ENCODE measurements at regions not wholly inside any gene's neighbourhood (a gene's known extent, or its start where the extent isn't known, plus 50 kb on each side); places are given as distances from the start of the nearest gene placed in this dataset.

DNA sequence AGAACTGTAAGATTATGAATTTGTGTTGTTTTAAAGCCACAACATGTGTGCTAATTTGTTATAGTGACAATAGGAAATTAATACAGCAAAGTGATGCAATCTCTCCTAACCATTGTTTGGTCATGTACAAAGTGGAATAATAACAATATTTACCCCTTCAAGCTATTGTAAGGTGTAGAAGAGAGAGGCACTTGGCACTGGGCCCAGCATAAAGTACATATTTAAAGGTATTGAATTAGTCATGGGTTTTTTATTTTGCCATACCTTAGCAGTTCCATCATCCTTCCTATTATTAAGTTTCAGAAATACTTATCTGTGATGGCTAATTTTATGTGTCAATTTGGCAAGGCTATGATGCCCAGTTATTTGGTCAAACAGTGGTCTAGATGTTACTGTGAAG is 322.4 kb upstream of the TSHZ2 start:
- Histone ChIP-seq H3K9me3 (no peaks in the 10 kb centered on the region), H3K27me3 (no peaks in the 10 kb centered on the region), H3K36me3 (no peaks in the 10 kb centered on the region), H3K4me3 (no peak overlapping the region), H3K4me1 (no peaks in the 10 kb centered on the region), H3K27ac (no peak overlapping the region)
- TF ChIP-seq, protein P1, sequence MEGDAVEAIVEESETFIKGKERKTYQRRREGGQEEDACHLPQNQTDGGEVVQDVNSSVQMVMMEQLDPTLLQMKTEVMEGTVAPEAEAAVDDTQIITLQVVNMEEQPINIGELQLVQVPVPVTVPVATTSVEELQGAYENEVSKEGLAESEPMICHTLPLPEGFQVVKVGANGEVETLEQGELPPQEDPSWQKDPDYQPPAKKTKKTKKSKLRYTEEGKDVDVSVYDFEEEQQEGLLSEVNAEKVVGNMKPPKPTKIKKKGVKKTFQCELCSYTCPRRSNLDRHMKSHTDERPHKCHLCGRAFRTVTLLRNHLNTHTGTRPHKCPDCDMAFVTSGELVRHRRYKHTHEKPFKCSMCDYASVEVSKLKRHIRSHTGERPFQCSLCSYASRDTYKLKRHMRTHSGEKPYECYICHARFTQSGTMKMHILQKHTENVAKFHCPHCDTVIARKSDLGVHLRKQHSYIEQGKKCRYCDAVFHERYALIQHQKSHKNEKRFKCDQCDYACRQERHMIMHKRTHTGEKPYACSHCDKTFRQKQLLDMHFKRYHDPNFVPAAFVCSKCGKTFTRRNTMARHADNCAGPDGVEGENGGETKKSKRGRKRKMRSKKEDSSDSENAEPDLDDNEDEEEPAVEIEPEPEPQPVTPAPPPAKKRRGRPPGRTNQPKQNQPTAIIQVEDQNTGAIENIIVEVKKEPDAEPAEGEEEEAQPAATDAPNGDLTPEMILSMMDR (IDR thresholded peaks at IDR 0.05) = no peak
- DNase-seq (ENCODE audit: low spot score in 2 of 2) = no peak
- intact Hi-C loops (cut with DNase I) = no loop called here

DNA sequence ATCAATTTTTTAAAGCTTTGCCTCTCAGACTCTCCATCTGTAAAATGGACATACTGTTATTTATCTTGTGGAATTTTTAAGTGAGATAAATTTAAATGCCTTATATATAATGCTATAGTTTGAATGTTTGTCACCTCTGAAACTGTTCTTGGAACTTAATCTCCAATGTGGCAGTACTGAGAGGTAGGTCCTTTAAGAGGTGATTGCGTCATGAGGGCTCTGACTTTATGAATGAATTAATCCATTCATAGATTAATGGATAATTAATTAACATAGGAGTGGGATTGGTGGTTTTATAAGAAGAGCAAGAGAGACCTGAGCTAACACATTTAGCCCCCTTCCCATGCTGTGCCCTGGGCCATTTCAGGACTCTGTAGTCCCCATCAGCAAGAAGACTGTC is 326.3 kb upstream of the TSHZ2 start:
- no peaks in the 10 kb centered on the region for H3K9me3 ChIP-seq
- H3K36me3 ChIP-seq = no peaks in the 10 kb centered on the region
- H3K27ac ChIP-seq = no peak overlapping the region
- H3K4me1 ChIP-seq = no peaks in the 10 kb centered on the region
- intact Hi-C loops (cut with DNase I) = no loop called here
- TF ChIP-seq, protein P1 (IDR thresholded peaks at IDR 0.05) = no peak
- no peak overlapping the region for H3K4me3 ChIP-seq
- DNase-seq (ENCODE audit: low spot score in 2 of 2) = no peak
- no peaks in the 10 kb centered on the region for H3K27me3 ChIP-seq

DNA sequence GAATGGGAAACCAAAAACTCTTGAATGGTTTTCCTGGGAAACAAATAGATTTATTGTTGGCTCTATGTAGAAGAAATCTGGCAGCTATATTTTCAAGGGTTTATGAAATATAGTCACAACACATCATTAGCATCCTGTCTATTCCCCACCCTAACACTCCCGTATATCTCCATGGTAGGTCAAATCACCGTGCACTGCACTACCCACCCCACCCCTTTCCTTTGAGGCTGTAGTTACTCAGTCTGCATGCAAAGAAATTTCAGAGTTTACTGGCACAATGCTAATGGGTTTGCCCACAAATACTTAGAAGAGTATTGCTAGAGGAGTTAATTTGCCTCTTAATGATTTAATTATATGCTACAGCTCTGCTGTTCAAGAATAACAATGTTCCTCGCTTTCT is 329.1 kb upstream of the TSHZ2 start:
- Histone ChIP-seq H3K4me1 (no peaks in the 10 kb centered on the region), H3K4me3 (no peak overlapping the region), H3K27me3 (no peaks in the 10 kb centered on the region), H3K27ac (no peak overlapping the region), H3K36me3 (no peaks in the 10 kb centered on the region), H3K9me3 (no peaks in the 10 kb centered on the region)
- intact Hi-C loops (cut with DNase I) = no loop called here
- DNase-seq (ENCODE audit: low spot score in 2 of 2) = no peak
- TF ChIP-seq, protein P1 (IDR thresholded peaks at IDR 0.05) = no peak

DNA sequence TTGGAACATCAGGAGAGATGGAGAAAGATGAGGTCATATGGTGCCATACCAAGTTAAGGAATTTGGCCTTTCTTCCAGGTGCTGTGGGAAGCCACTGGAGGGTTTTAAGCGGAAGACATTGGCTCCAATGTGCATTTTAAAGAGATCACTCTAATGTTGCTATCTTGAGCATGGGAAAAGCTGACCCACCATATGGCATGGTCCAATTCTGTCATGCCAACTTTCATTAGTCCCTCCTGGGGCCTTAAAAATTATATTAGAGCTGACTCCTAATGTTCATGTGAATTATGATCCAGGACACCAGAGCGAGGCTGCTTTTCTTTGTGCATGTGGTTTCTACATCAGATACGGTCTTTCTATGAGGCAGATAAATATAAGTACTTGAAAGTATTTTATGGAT is 335.0 kb upstream of the TSHZ2 start:
- Histone ChIP-seq H3K4me1 (no peaks in the 10 kb centered on the region), H3K27ac (no peak overlapping the region), H3K27me3 (no peaks in the 10 kb centered on the region), H3K4me3 (no peak overlapping the region), H3K9me3 (no peaks in the 10 kb centered on the region), H3K36me3 (no peaks in the 10 kb centered on the region)
- intact Hi-C loops (cut with DNase I) = no loop called here
- TF ChIP-seq, protein P1 (IDR thresholded peaks at IDR 0.05) = no peak
- no peak for DNase-seq (ENCODE audit: low spot score in 2 of 2)

DNA sequence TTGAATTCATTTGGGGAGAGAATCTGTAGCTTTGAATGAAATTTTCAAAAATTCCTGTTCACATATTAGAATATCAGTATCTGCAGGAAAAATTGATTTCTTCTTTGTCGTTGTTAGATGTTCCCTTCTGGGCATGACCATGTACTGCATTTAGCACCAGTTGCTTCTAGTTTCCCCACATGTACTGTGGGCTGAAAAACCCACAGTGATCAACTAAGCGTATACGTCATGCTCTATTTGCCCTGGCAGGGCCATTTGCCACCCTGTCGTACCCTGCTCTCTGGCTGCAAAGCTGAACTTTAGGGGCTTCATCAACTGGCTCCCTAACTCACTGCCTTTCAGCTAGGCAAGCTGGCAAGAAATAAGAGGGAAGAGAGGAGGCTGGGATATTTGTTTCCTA is 340.7 kb upstream of the TSHZ2 start:
- H3K36me3 ChIP-seq = no peaks in the 10 kb centered on the region
- no peaks in the 10 kb centered on the region for H3K4me1 ChIP-seq
- intact Hi-C loops (cut with DNase I) = no loop called here
- no peak for DNase-seq (ENCODE audit: low spot score in 2 of 2)
- no peaks in the 10 kb centered on the region for H3K9me3 ChIP-seq
- TF ChIP-seq, protein P1 (IDR thresholded peaks at IDR 0.05) = no peak
- H3K4me3 ChIP-seq = no peak overlapping the region
- H3K27ac ChIP-seq = no peak overlapping the region
- H3K27me3 ChIP-seq = no peaks in the 10 kb centered on the region

DNA sequence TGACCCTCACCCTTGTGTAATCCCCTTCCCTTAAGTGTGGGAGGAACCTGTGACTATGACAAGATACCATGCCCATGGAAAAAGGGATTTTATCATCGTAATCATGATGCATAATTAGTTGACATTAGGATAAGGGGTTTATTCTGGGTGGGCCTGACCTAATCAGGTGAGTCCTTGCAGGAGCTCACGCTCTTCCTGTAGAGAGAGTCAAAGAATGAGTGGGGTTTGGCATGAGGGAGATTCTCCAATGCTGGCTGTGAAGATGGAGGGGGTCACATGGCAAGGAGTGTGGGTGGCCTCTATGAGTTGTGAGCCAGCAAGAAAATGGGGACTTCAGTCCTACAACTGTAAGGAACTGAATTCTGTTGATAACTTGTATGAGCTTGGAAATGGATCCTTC is 342.0 kb upstream of the TSHZ2 start:
- intact Hi-C loops (cut with DNase I) = no loop called here

More for the DNA sequence above, 342.0 kb upstream of the TSHZ2 start:
- H3K27me3 ChIP-seq = no peaks in the 10 kb centered on the region
- H3K4me3 ChIP-seq = no peak overlapping the region
- no peak for DNase-seq (ENCODE audit: low spot score in 2 of 2)
- H3K36me3 ChIP-seq = no peaks in the 10 kb centered on the region
- no peaks in the 10 kb centered on the region for H3K9me3 ChIP-seq
- H3K4me1 ChIP-seq = no peaks in the 10 kb centered on the region
- H3K27ac ChIP-seq = no peak overlapping the region
- TF ChIP-seq, protein P1 (IDR thresholded peaks at IDR 0.05) = no peak

Data from ascending aorta (tissue), 2 donors.